ENCODE measurements at regions not wholly inside any gene's neighbourhood (a gene's known extent, or its start where the extent isn't known, plus 50 kb on each side); places are given as distances from the start of the nearest gene placed in this dataset.
"Not testable (repeated sequence)": the region's sequence is repeated elsewhere in the genome, so short reads cannot be mapped to it uniquely, and the experiment has no call there.

- H3K9me3 Mint-ChIP-seq; POLR2A ChIA-PET; H3K27ac Mint-ChIP-seq; H3K4me3 Mint-ChIP-seq; CTCF ChIA-PET; intact Hi-C loops (cut with micrococcal nuclease); H3K36me3 Mint-ChIP-seq; H3K4me1 Mint-ChIP-seq (ENCODE audit: low read depth); DNase-seq; H3K27me3 Mint-ChIP-seq: not testable (repeated sequence)
Measured at GRCh38 chr16:33583702-33584101, 124.3 kb downstream of the TP53TG3F start.

- H3K27me3 Mint-ChIP-seq; H3K4me1 Mint-ChIP-seq (ENCODE audit: low read depth); H3K9me3 Mint-ChIP-seq; H3K36me3 Mint-ChIP-seq; DNase-seq; H3K4me3 Mint-ChIP-seq; POLR2A ChIA-PET; H3K27ac Mint-ChIP-seq; intact Hi-C loops (cut with micrococcal nuclease); CTCF ChIA-PET: not testable (repeated sequence)
Measured at GRCh38 chr16:33588589-33588988, 129.2 kb downstream of the TP53TG3F start.

- DNase-seq; H3K36me3 Mint-ChIP-seq; H3K9me3 Mint-ChIP-seq; intact Hi-C loops (cut with micrococcal nuclease); H3K4me1 Mint-ChIP-seq (ENCODE audit: low read depth); H3K27ac Mint-ChIP-seq; H3K27me3 Mint-ChIP-seq; CTCF ChIA-PET; H3K4me3 Mint-ChIP-seq; POLR2A ChIA-PET: not testable (repeated sequence)
Measured at GRCh38 chr16:33593344-33593743, 133.9 kb downstream of the TP53TG3F start.

GRCh38 chr16:33595074-33595473 lies 135.7 kb downstream of the TP53TG3F start:
- H3K9me3 Mint-ChIP-seq; H3K36me3 Mint-ChIP-seq; CTCF ChIA-PET; POLR2A ChIA-PET; H3K4me1 Mint-ChIP-seq (ENCODE audit: low read depth); intact Hi-C loops (cut with micrococcal nuclease); H3K4me3 Mint-ChIP-seq; DNase-seq; H3K27me3 Mint-ChIP-seq; H3K27ac Mint-ChIP-seq: not testable (repeated sequence)

GRCh38 chr16:33601029-33601428 lies 141.6 kb downstream of the TP53TG3F start:
- H3K27ac Mint-ChIP-seq, H3K9me3 Mint-ChIP-seq, DNase-seq: not testable (repeated sequence)

GRCh38 chr16:33623535-33624077 lies 164.2 kb downstream of the TP53TG3F start:
- H3K4me1 Mint-ChIP-seq (ENCODE audit: low read depth); H3K4me3 Mint-ChIP-seq; CTCF ChIA-PET; POLR2A ChIA-PET; H3K36me3 Mint-ChIP-seq; H3K27me3 Mint-ChIP-seq; DNase-seq; intact Hi-C loops (cut with micrococcal nuclease); H3K9me3 Mint-ChIP-seq; H3K27ac Mint-ChIP-seq: not testable (repeated sequence)

More at GRCh38 chr16:33601029-33601428, 141.6 kb downstream of the TP53TG3F start:
- H3K27me3 Mint-ChIP-seq; H3K4me1 Mint-ChIP-seq (ENCODE audit: low read depth); H3K36me3 Mint-ChIP-seq; CTCF ChIA-PET; H3K4me3 Mint-ChIP-seq; intact Hi-C loops (cut with micrococcal nuclease); POLR2A ChIA-PET: not testable (repeated sequence)

GRCh38 chr16:33628895-33629294 lies 169.5 kb downstream of the TP53TG3F start:
- H3K4me3 Mint-ChIP-seq; H3K27ac Mint-ChIP-seq; CTCF ChIA-PET; DNase-seq; H3K9me3 Mint-ChIP-seq; H3K36me3 Mint-ChIP-seq; H3K4me1 Mint-ChIP-seq (ENCODE audit: low read depth); H3K27me3 Mint-ChIP-seq; POLR2A ChIA-PET; intact Hi-C loops (cut with micrococcal nuclease): not testable (repeated sequence)

GRCh38 chr16:33631713-33632112 lies 172.3 kb downstream of the TP53TG3F start:
- DNase-seq; H3K9me3 Mint-ChIP-seq; CTCF ChIA-PET; H3K36me3 Mint-ChIP-seq; H3K4me1 Mint-ChIP-seq (ENCODE audit: low read depth); H3K4me3 Mint-ChIP-seq; H3K27ac Mint-ChIP-seq; POLR2A ChIA-PET; H3K27me3 Mint-ChIP-seq; intact Hi-C loops (cut with micrococcal nuclease): not testable (repeated sequence)

- DNase-seq; CTCF ChIA-PET; H3K36me3 Mint-ChIP-seq; intact Hi-C loops (cut with micrococcal nuclease); H3K27me3 Mint-ChIP-seq; H3K4me1 Mint-ChIP-seq (ENCODE audit: low read depth); H3K27ac Mint-ChIP-seq; H3K4me3 Mint-ChIP-seq; H3K9me3 Mint-ChIP-seq; POLR2A ChIA-PET: not testable (repeated sequence)
Measured at GRCh38 chr16:33634057-33634456, 174.6 kb downstream of the TP53TG3F start.

GRCh38 chr16:33636760-33637159 lies 177.3 kb downstream of the TP53TG3F start:
- DNase-seq; POLR2A ChIA-PET; H3K36me3 Mint-ChIP-seq; H3K4me3 Mint-ChIP-seq; H3K27me3 Mint-ChIP-seq; CTCF ChIA-PET; H3K9me3 Mint-ChIP-seq; H3K4me1 Mint-ChIP-seq (ENCODE audit: low read depth); H3K27ac Mint-ChIP-seq; intact Hi-C loops (cut with micrococcal nuclease): not testable (repeated sequence)

- H3K36me3 Mint-ChIP-seq; intact Hi-C loops (cut with micrococcal nuclease); POLR2A ChIA-PET; H3K4me3 Mint-ChIP-seq; DNase-seq; CTCF ChIA-PET; H3K4me1 Mint-ChIP-seq (ENCODE audit: low read depth); H3K9me3 Mint-ChIP-seq; H3K27me3 Mint-ChIP-seq; H3K27ac Mint-ChIP-seq: not testable (repeated sequence)
Measured at GRCh38 chr16:33643270-33643669, 183.9 kb downstream of the TP53TG3F start.

GRCh38 chr16:33643698-33644381 lies 184.4 kb downstream of the TP53TG3F start:
- H3K27me3 Mint-ChIP-seq; H3K4me3 Mint-ChIP-seq; H3K9me3 Mint-ChIP-seq; H3K4me1 Mint-ChIP-seq (ENCODE audit: low read depth); POLR2A ChIA-PET; H3K27ac Mint-ChIP-seq; intact Hi-C loops (cut with micrococcal nuclease); CTCF ChIA-PET; H3K36me3 Mint-ChIP-seq; DNase-seq: not testable (repeated sequence)

GRCh38 chr16:33646386-33646785 lies 187.0 kb downstream of the TP53TG3F start:
- intact Hi-C loops (cut with micrococcal nuclease); H3K36me3 Mint-ChIP-seq; H3K27me3 Mint-ChIP-seq; DNase-seq; H3K27ac Mint-ChIP-seq; H3K9me3 Mint-ChIP-seq; H3K4me1 Mint-ChIP-seq (ENCODE audit: low read depth); POLR2A ChIA-PET; CTCF ChIA-PET; H3K4me3 Mint-ChIP-seq: not testable (repeated sequence)
